ENCODE measurements at regions not wholly inside any gene's neighbourhood (a gene's known extent, or its start where the extent isn't known, plus 50 kb on each side); places are given as distances from the start of the nearest gene placed in this dataset.
"Not testable (repeated sequence)": the region's sequence is repeated elsewhere in the genome, so short reads cannot be mapped to it uniquely, and the experiment has no call there.

GRCh38 chr2:217356781-217357180 lies 496.9 kb upstream of the TNP1 start:
- H3K27me3 ChIP-seq (ENCODE audit: insufficient read depth, low read depth, severe bottlenecking), result no peaks in the 10 kb centered on the region
- H3K36me3 ChIP-seq, result no peaks in the 10 kb centered on the region
- H3K4me3 ChIP-seq (ENCODE audit: low read depth, low read length), result no peak overlapping the region
- no peak for TF ChIP-seq CTCF (IDR thresholded peaks at IDR 0.05; ENCODE audit: low read depth, low read length)
- H3K27ac ChIP-seq, result no peak overlapping the region
- no peak for DNase-seq
- H3K9me3 ChIP-seq (ENCODE audit: severe bottlenecking), result no peaks in the 10 kb centered on the region

DNA sequence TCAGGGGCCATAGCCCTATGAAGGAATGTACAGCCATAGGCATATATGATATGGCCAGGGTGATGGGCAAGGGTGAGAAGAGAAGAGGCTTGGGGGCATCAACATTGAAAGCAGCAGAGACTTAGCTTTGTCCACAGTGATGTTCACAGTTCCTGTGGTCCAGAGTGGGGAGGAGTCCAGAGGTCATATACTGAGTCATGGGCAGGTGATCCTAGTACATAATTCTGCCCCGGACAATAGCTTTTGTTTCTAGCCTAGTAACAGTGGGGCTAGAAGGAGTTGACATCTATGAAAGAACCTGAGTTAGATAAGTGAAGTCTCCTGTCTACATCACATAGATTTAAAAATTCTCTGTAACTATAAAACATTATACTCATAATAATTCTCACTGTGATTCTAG lies 496.3 kb upstream of the TNP1 start:
- TF ChIP-seq CTCF (IDR thresholded peaks at IDR 0.05; ENCODE audit: low read depth, low read length), result no peak
- Histone ChIP-seq H3K27me3 (ENCODE audit: insufficient read depth, low read depth, severe bottlenecking) (no peaks in the 10 kb centered on the region), H3K9me3 (ENCODE audit: severe bottlenecking) (no peaks in the 10 kb centered on the region), H3K27ac (no peak overlapping the region), H3K36me3 (no peaks in the 10 kb centered on the region), H3K4me3 (ENCODE audit: low read depth, low read length) (no peak overlapping the region)
- no peak for DNase-seq

DNA sequence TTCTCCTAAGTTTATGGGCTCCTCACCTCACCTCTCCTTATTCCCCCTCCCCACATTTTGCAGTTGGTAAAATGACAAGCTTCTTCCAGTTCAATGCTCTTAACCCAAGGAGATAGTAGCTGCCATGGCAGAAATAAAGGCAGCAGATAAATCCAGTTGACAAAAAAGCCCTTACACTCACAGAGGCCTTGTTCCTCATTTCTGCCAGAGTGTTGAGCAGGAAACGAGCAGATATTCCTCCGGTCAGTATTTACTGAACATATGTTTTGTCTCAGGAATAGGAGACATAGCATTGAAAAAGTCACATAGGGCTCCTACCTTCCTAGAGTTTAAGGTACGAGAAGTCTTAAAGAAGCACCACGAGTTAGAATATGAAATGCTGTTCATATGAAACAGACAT lies 493.7 kb upstream of the TNP1 start:
- no peak overlapping the region for H3K4me3 ChIP-seq (ENCODE audit: low read depth, low read length)
- DNase-seq, result no peak
- no peaks in the 10 kb centered on the region for H3K27me3 ChIP-seq (ENCODE audit: insufficient read depth, low read depth, severe bottlenecking)
- H3K9me3 ChIP-seq (ENCODE audit: severe bottlenecking), result no peaks in the 10 kb centered on the region
- no peak overlapping the region for H3K27ac ChIP-seq
- H3K36me3 ChIP-seq, result no peaks in the 10 kb centered on the region
- no peak for TF ChIP-seq CTCF (IDR thresholded peaks at IDR 0.05; ENCODE audit: low read depth, low read length)

- Histone ChIP-seq H3K36me3 (no peaks in the 10 kb centered on the region), H3K9me3 (ENCODE audit: severe bottlenecking) (no peaks in the 10 kb centered on the region), H3K27me3 (ENCODE audit: insufficient read depth, low read depth, severe bottlenecking) (no peaks in the 10 kb centered on the region), H3K27ac (no peak overlapping the region), H3K4me3 (ENCODE audit: low read depth, low read length) (no peak overlapping the region)
- TF ChIP-seq CTCF (IDR thresholded peaks at IDR 0.05; ENCODE audit: low read depth, low read length), result no peak
- DNase-seq, result no peak
These were observed 491.5 kb upstream of the TNP1 start for GRCh38 chr2:217351378-217351777.

- Histone ChIP-seq H3K4me3 (ENCODE audit: low read depth, low read length) (no peak overlapping the region), H3K9me3 (ENCODE audit: severe bottlenecking) (no peaks in the 10 kb centered on the region), H3K36me3 (no peaks in the 10 kb centered on the region), H3K27me3 (ENCODE audit: insufficient read depth, low read depth, severe bottlenecking) (no peaks in the 10 kb centered on the region), H3K27ac (no peak overlapping the region)
- no peak for DNase-seq
- TF ChIP-seq CTCF (IDR thresholded peaks at IDR 0.05; ENCODE audit: low read depth, low read length), result no peak
These were observed 489.4 kb upstream of the TNP1 start for GRCh38 chr2:217349251-217349650.

DNA sequence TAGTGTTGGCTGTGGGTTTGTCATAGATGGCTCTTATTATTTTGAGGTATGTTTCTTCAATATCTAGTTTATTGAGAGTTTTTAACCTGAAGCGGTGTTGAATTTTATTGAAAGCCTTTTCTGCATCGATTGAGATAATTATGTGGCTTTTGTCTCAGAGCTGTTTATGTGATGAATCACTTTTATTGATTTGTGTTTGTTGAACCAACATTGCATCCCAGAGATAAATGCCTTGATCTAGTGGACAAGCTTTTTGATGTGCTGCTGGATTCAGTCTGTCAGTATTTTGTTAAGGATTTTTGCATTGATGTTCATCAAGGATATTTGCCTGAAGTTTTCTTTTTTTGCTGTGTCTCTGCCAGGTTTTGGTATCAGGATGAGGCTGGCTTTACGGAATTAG lies 487.8 kb upstream of the TNP1 start:
- DNase-seq; H3K36me3 ChIP-seq; H3K27me3 ChIP-seq (ENCODE audit: insufficient read depth, low read depth, severe bottlenecking); H3K9me3 ChIP-seq (ENCODE audit: severe bottlenecking); H3K27ac ChIP-seq; H3K4me3 ChIP-seq (ENCODE audit: low read depth, low read length): not testable (repeated sequence)

- not testable (repeated sequence) for H3K9me3 ChIP-seq (ENCODE audit: severe bottlenecking); H3K4me3 ChIP-seq (ENCODE audit: low read depth, low read length); H3K27me3 ChIP-seq (ENCODE audit: insufficient read depth, low read depth, severe bottlenecking); DNase-seq; H3K36me3 ChIP-seq; H3K27ac ChIP-seq
These were observed 486.2 kb upstream of the TNP1 start for GRCh38 chr2:217346043-217346442.

Measured in WERI-Rb-1 (cell line).